H1 (cell line): ENCODE measurements at regions not wholly inside any gene's neighbourhood (a gene's known extent, or its start where the extent isn't known, plus 50 kb on each side); places are given as distances from the start of the nearest gene placed in this dataset.

Experiments used
- CTCF ChIA-PET: fragments of 300-600 bp; sonication (Branson Sonifier 250); formaldehyde crosslinking; loops from one replicate; lab custom pipeline; 2021; ENCODE audit not compliant: partially characterized antibody; lab: Charles Lee
- POLR2A ChIA-PET: fragments of 300-600 bp; sonication (Branson Sonifier 250); formaldehyde crosslinking; loops from one replicate; lab custom pipeline; 2021; ENCODE audit warnings: inconsistent platforms; ENCODE audit not compliant: partially characterized antibody; lab: Charles Lee
- DNase-seq, 2 experiments: peaks; one replicate each; pipeline versions ENCODE4 v3.0.0 to v3.0.0-alpha.2; 2010 to 2022; ENCODE audit warnings: low spot score in 2 of 2, low read depth in 1 of 2, mixed read lengths in 1 of 2
- FAIRE-seq: peaks from 2 replicates; lab custom pipeline; 2011; peaks lifted over from hg19 to GRCh38; lab: Jason Lieb, UNC
- H2AFZ ChIP-seq: 2 replicates; pipeline ENCODE4 v1.8.1; 2012; ENCODE audit warnings: low read length, inconsistent platforms
- H2AK5ac ChIP-seq: 2 replicates; pipeline ENCODE4 v1.6.1; 2013; ENCODE audit warnings: low read depth, low read length
- H2BK120ac ChIP-seq: replicated peaks from 2 replicates; pipeline ENCODE3; 2013; ENCODE audit warnings: low read depth, low read length, inconsistent platforms
- H2BK12ac ChIP-seq: 2 replicates; pipeline ENCODE4 v1.6.1; 2013; ENCODE audit warnings: low read depth, low read length
- H2BK15ac ChIP-seq: 2 replicates; pipeline ENCODE4 v1.6.1; 2013; ENCODE audit warnings: low read length
- H2BK20ac ChIP-seq: 2 replicates; pipeline ENCODE4 v1.6.1; 2013; ENCODE audit warnings: low read length
- H2BK5ac ChIP-seq: 2 replicates; pipeline ENCODE4 v1.6.1; 2013; ENCODE audit warnings: low read depth, low read length
- H3K14ac ChIP-seq: 2 replicates; pipeline ENCODE4 v1.6.1; 2013; ENCODE audit warnings: inconsistent platforms; ENCODE audit not compliant: insufficient read length
- H3K18ac ChIP-seq: 2 replicates; pipeline ENCODE4 v1.6.1; 2013; ENCODE audit warnings: low read length; ENCODE audit errors: extremely low read depth
- H3K23ac ChIP-seq: 2 replicates; pipeline ENCODE4 v1.6.1; 2013; ENCODE audit warnings: inconsistent platforms; ENCODE audit not compliant: insufficient read length
- H3K23me2 ChIP-seq: 2 replicates; pipeline ENCODE4 v1.6.1; 2013; ENCODE audit warnings: low read depth, low read length
- H3K27ac ChIP-seq: 2 replicates; pipeline ENCODE4 v1.6.1; 2011; ENCODE audit warnings: low read depth, low read length, inconsistent platforms
- H3K27me3 ChIP-seq, 4 experiments: replicated peaks in 1 of 4; 1 replicate in 1 of 4; 2 replicates in 3 of 4; pipeline versions ENCODE4 v1.6.1 to v1.8.1; 2011 to 2013; ENCODE audit warnings: low read length in 3 of 4, mild to moderate bottlenecking in 3 of 4, inconsistent platforms in 2 of 4, mixed read lengths in 2 of 4, moderate library complexity in 1 of 4; ENCODE audit not compliant: control insufficient read depth in 3 of 4, insufficient read depth in 3 of 4; ENCODE audit errors: extremely low read depth in 1 of 4
- H3K36me3 ChIP-seq, 4 experiments: 2 replicates each; pipeline versions ENCODE4 v1.6.1 to v1.8.1; 2011 to 2013; ENCODE audit warnings: mild to moderate bottlenecking in 4 of 4, low read length in 3 of 4, moderate library complexity in 2 of 4, control low read depth in 1 of 4, inconsistent platforms in 1 of 4; ENCODE audit not compliant: insufficient read depth in 4 of 4, control insufficient read depth in 2 of 4
- H3K4ac ChIP-seq: replicated peaks from 2 replicates; pipeline ENCODE3; 2013; ENCODE audit warnings: low read length, low read depth, mixed read lengths, inconsistent platforms; ENCODE audit not compliant: insufficient read length
- H3K4me1 ChIP-seq, 4 experiments: replicated peaks in 1 of 4; 1 replicate in 1 of 4; 2 replicates in 3 of 4; pipeline versions ENCODE4 v1.6.1 to v1.8.1; 2011 to 2013; ENCODE audit warnings: low read length in 3 of 4, inconsistent platforms in 2 of 4, mixed read lengths in 1 of 4; ENCODE audit not compliant: insufficient read depth in 4 of 4, control insufficient read depth in 3 of 4
- H3K4me2 ChIP-seq, 2 experiments: 2 replicates each; pipeline versions ENCODE4 v1.6.1 to v1.8.1; 2011 to 2013; ENCODE audit warnings: low read depth in 2 of 2, low read length in 2 of 2, control low read depth in 1 of 2, inconsistent platforms in 1 of 2, mild to moderate bottlenecking in 1 of 2; ENCODE audit not compliant: insufficient read depth in 1 of 2
- H3K4me3 ChIP-seq, 4 experiments: fragments of 200-600, 300-600 bp in 1 of 4; sonication (generic), shearing (Covaris generic), sonication (Bioruptor Twin) in 1 of 4; 2 replicates each; pipeline versions ENCODE4 v1.5.1 to v1.8.1; 2011 to 2016; ENCODE audit warnings: low read length in 4 of 4, low read depth in 3 of 4, control low read depth in 2 of 4, inconsistent platforms in 2 of 4, mild to moderate bottlenecking in 2 of 4, mixed read lengths in 1 of 4, moderate library complexity in 1 of 4; ENCODE audit not compliant: insufficient read depth in 2 of 4; ENCODE audit errors: extremely low read depth in 1 of 4
- H3K56ac ChIP-seq: replicated peaks from 2 replicates; pipeline ENCODE3; 2013; ENCODE audit warnings: low read depth, mild to moderate bottlenecking, mixed read lengths, low read length, inconsistent platforms; ENCODE audit not compliant: insufficient read length
- H3K79me1 ChIP-seq: 2 replicates; pipeline ENCODE4 v1.6.1; 2013; ENCODE audit warnings: low read depth, low read length, control low read depth
- H3K79me2 ChIP-seq, 2 experiments: 2 replicates each; pipeline versions ENCODE4 v1.6.1 to v1.8.1; 2012 to 2013; ENCODE audit warnings: low read length in 2 of 2, mild to moderate bottlenecking in 2 of 2, inconsistent platforms in 1 of 2; ENCODE audit not compliant: insufficient read depth in 2 of 2, control insufficient read depth in 1 of 2
- H3K9ac ChIP-seq, 4 experiments: replicated peaks in 1 of 4; 1 replicate in 1 of 4; 2 replicates in 3 of 4; pipeline versions ENCODE4 v1.6.1 to v1.8.1; 2011 to 2013; ENCODE audit warnings: low read depth in 3 of 4, low read length in 3 of 4, control low read depth in 2 of 4, mild to moderate bottlenecking in 2 of 4, moderate library complexity in 2 of 4, inconsistent platforms in 1 of 4; ENCODE audit errors: extremely low read depth in 1 of 4
- H3K9me3 ChIP-seq, 2 experiments: 2 replicates each; pipeline versions ENCODE4 v1.6.1 to v1.8.1; 2012 to 2013; ENCODE audit warnings: mild to moderate bottlenecking in 2 of 2, moderate library complexity in 2 of 2, control low read depth in 1 of 2, inconsistent platforms in 1 of 2, low read depth in 1 of 2, low read length in 1 of 2, mixed read lengths in 1 of 2; ENCODE audit not compliant: insufficient read depth in 2 of 2
- H4K20me1 ChIP-seq, 2 experiments: replicated peaks in 1 of 2; 2 replicates each; pipeline versions ENCODE3 to v1.8.1; 2011 to 2013; ENCODE audit warnings: inconsistent platforms in 2 of 2, low read length in 2 of 2, mild to moderate bottlenecking in 1 of 2; ENCODE audit not compliant: insufficient read depth in 2 of 2, control insufficient read depth in 1 of 2
- H4K5ac ChIP-seq: 2 replicates; pipeline ENCODE4 v1.6.1; 2013; ENCODE audit warnings: low read length, low read depth, mixed read lengths, inconsistent platforms; ENCODE audit not compliant: insufficient read length
- H4K8ac ChIP-seq: 2 replicates; pipeline ENCODE4 v1.8.0; 2013; ENCODE audit warnings: mild to moderate bottlenecking, moderate library complexity, low read length, inconsistent platforms; ENCODE audit not compliant: insufficient read depth; ENCODE audit errors: extremely low read depth
- H4K91ac ChIP-seq: replicated peaks from 2 replicates; pipeline ENCODE3; 2013; ENCODE audit warnings: low read length, mixed read lengths, inconsistent platforms; ENCODE audit not compliant: insufficient read length
- BACH1 ChIP-seq: IDR thresholded peaks from 2 replicates; pipeline ENCODE4 v1.6.1; 2012; ENCODE audit warnings: low read length, improper control_type of control experiment
- CHD1 ChIP-seq: IDR thresholded peaks from 2 replicates; pipeline ENCODE4 v1.6.1; 2012; ENCODE audit warnings: low read depth, low read length, improper control_type of control experiment
- FOSL1 ChIP-seq: IDR thresholded peaks from 2 replicates; pipeline ENCODE4 v1.6.1; 2011; ENCODE audit warnings: mild to moderate bottlenecking, low read depth, low read length, moderate library complexity; ENCODE audit not compliant: insufficient read depth
- KDM4A ChIP-seq: IDR thresholded peaks from one replicate; pipeline ENCODE4 v1.7.1; 2012; ENCODE audit warnings: low read depth, mild to moderate bottlenecking, moderate library complexity, low read length, inconsistent platforms; ENCODE audit not compliant: severe bottlenecking
- POU5F1 ChIP-seq: IDR thresholded peaks from 2 replicates; pipeline ENCODE4 v1.6.1; 2011; ENCODE audit warnings: low read depth, mild to moderate bottlenecking, low read length, moderate library complexity
- RXRA ChIP-seq: IDR thresholded peaks from 2 replicates; pipeline ENCODE4 v1.6.1; 2011; ENCODE audit warnings: low read depth, mild to moderate bottlenecking, low read length, moderate library complexity; ENCODE audit not compliant: insufficient read depth
- SUZ12 ChIP-seq: fragments of 200-600 bp; sonication (generic); IDR thresholded peaks from 2 replicates; pipeline ENCODE4 v1.6.1; 2012; ENCODE audit warnings: mild to moderate bottlenecking, inconsistent platforms, low read length, moderate library complexity, mixed read lengths
- TCF12 ChIP-seq: IDR thresholded peaks from 2 replicates; pipeline ENCODE4 v1.6.1; 2011; ENCODE audit warnings: low read depth, mild to moderate bottlenecking, low read length
- WGBS, 2 experiments: shearing (Covaris generic) in 1 of 2; methylation state at CpG; one replicate each; pipeline versions ENCODE4 v1.1.6 to v1.1.7; 2013 to 2015; ENCODE audit warnings: low lambda C conversion rate in 2 of 2, mixed read lengths in 2 of 2, inconsistent platforms in 1 of 2, low coverage in 1 of 2, missing lambda C conversion rate in 1 of 2; ENCODE audit not compliant: insufficient replicate concordance in 2 of 2, insufficient coverage in 1 of 2, insufficient read length in 1 of 2; ENCODE audit errors: extremely low coverage in 1 of 2, missing lambda C conversion rate in 1 of 2; 5-methylcytosine and 5-hydroxymethylcytosine counted together
- TF ChIP-seq, protein P1 (sequence below): IDR thresholded peaks from 2 replicates; pipeline ENCODE4 v1.6.1; 2012; ENCODE audit warnings: inconsistent platforms
- TF ChIP-seq, protein P2 (sequence below), 3 experiments: IDR thresholded peaks; 1 replicate in 2 of 3; 2 replicates in 1 of 3; pipeline versions ENCODE4 v1.5.1 to v1.6.1; 2011; ENCODE audit warnings: low read length in 3 of 3, mild to moderate bottlenecking in 3 of 3, inconsistent platforms in 2 of 3, low read depth in 1 of 3, moderate library complexity in 1 of 3; ENCODE audit not compliant: insufficient read depth in 1 of 3; ENCODE audit errors: control extremely low read depth in 1 of 3

DNA sequence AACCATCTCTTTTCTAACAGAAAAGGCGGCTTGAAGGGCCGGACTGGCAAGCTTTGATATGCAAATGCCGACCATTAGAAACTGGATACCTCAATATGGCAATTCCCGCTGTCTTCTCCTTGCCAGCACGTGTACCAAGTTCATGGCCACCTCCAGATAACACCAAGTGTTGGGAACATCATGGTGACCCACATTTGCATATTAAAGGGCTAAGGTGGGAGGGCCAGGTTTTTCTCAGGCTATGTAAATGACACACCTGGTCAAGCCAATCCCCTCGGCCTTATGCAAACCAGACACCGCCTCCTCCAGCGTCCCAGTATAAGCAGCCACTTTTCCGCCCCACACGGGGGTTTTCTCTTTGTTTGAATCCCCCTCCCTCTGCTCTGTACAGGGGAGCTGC lies 110.7 kb downstream of the DACT2 start:
- no peak overlapping the region for H3K9ac ChIP-seq
- peak; percentile 43 to 69 for DNase-seq
- no peak for TF ChIP-seq CHD1
- no peak for TF ChIP-seq BACH1
- TF ChIP-seq TCF12 = peak; percentile 60; the same call in 1 of the 2 replicates
- TF ChIP-seq FOSL1 = no peak
- TF ChIP-seq SUZ12 = no peak
- TF ChIP-seq KDM4A = no peak
- TF ChIP-seq, protein P1, sequence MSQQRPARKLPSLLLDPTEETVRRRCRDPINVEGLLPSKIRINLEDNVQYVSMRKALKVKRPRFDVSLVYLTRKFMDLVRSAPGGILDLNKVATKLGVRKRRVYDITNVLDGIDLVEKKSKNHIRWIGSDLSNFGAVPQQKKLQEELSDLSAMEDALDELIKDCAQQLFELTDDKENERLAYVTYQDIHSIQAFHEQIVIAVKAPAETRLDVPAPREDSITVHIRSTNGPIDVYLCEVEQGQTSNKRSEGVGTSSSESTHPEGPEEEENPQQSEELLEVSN = peak; percentile 87
- TF ChIP-seq POU5F1 = peak; percentile 93
- TF ChIP-seq RXRA = 0 out of 2 replicates have a peak, but pooled peaks have one; percentile 32
- TF ChIP-seq, protein P2, sequence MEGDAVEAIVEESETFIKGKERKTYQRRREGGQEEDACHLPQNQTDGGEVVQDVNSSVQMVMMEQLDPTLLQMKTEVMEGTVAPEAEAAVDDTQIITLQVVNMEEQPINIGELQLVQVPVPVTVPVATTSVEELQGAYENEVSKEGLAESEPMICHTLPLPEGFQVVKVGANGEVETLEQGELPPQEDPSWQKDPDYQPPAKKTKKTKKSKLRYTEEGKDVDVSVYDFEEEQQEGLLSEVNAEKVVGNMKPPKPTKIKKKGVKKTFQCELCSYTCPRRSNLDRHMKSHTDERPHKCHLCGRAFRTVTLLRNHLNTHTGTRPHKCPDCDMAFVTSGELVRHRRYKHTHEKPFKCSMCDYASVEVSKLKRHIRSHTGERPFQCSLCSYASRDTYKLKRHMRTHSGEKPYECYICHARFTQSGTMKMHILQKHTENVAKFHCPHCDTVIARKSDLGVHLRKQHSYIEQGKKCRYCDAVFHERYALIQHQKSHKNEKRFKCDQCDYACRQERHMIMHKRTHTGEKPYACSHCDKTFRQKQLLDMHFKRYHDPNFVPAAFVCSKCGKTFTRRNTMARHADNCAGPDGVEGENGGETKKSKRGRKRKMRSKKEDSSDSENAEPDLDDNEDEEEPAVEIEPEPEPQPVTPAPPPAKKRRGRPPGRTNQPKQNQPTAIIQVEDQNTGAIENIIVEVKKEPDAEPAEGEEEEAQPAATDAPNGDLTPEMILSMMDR (IDR thresholded peaks at IDR 0.05; ENCODE audit: control extremely low read depth in 1 of 3, insufficient read depth in 1 of 3, low read depth in 1 of 3, low read length in 3 of 3) = 0 out of 4 replicates have a peak, but pooled peaks of 1 of the 3 experiments have one; percentile 1

More for the DNA sequence above, 110.7 kb downstream of the DACT2 start:
- Histone ChIP-seq H4K20me1 (peaks cover 0 to 4% of the 10 kb centered on the region in 2 experiments), H3K79me2 (no peaks in the 10 kb centered on the region), H3K4me1 (peaks cover 0 to 16% (median 12%) of the 10 kb centered on the region in 4 experiments; a peak in 6 of 7 replicates), H2BK120ac (no peak overlapping the region), H4K8ac (no peak overlapping the region; the same call in 1 of the 2 replicates), H3K4me3 (peak overlapping the region in 2 of 4 experiments; percentile 26 to 47; a peak in 3 of 8 replicates), H3K36me3 (no peaks in the 10 kb centered on the region), H3K18ac (no peak overlapping the region), H3K79me1 (no peaks in the 10 kb centered on the region), H3K56ac (no peak overlapping the region), H3K23ac (no peak overlapping the region), H2BK20ac (no peak overlapping the region), H4K5ac (no peak overlapping the region), H3K4ac (no peak overlapping the region), H3K9me3 (peaks cover 5 to 9% of the 10 kb centered on the region in 2 experiments; a peak in 1 of 4 replicates), H2BK15ac (no peak overlapping the region), H3K4me2 (peak overlapping the region; percentile 18 to 59; a peak in 3 of 4 replicates), H3K27ac (no peak overlapping the region), H2AK5ac (no peak overlapping the region), H2BK12ac (0 out of 2 replicates have a peak overlapping the region, but pooled peaks have one; percentile 84), H2BK5ac (no peak overlapping the region), H3K27me3 (peaks cover 0 to 5% (median 2%) of the 10 kb centered on the region in 4 experiments; a peak in 5 of 7 replicates), H2AFZ (no peak overlapping the region), H3K14ac (no peak overlapping the region), H4K91ac (no peak overlapping the region), H3K23me2 (peaks cover 2% of the 10 kb centered on the region; the same call in 1 of the 2 replicates)
- ChIA-PET POLR2A (no interaction called here), CTCF (interaction anchor here (2.0 to 2.3 kb wide), 2 partner anchors 14 to 24 kb away, joined by 4 to 8 read pairs; no protein-coding TSS in a partner anchor)
- 15% methylated on average over 10 of the region's 10 CpGs; no CpG with 5 or more reads in 1 of the 2 experiments for WGBS, 2 experiments
- peak; percentile 97 for FAIRE-seq
